Activated CD8-positive, alpha-beta memory T cell treated with anti-CD3 and anti-CD28 coated beads for 24 hours (primary cell): ENCODE measurements at regions not wholly inside any gene's neighbourhood (a gene's known extent, or its start where the extent isn't known, plus 50 kb on each side); places are given as distances from the start of the nearest gene placed in this dataset.

Experiments used
- DNase-seq: peaks from one replicate; pipeline ENCODE4 v3.0.0-alpha.2; 2020

GRCh38 chr22:27679693-27680488, 121.7 kb downstream of the MN1 start:
- DNase-seq, result no peak

- DNase-seq, result no peak
Measured at GRCh38 chr22:27680636-27681035, 120.9 kb downstream of the MN1 start.

DNA sequence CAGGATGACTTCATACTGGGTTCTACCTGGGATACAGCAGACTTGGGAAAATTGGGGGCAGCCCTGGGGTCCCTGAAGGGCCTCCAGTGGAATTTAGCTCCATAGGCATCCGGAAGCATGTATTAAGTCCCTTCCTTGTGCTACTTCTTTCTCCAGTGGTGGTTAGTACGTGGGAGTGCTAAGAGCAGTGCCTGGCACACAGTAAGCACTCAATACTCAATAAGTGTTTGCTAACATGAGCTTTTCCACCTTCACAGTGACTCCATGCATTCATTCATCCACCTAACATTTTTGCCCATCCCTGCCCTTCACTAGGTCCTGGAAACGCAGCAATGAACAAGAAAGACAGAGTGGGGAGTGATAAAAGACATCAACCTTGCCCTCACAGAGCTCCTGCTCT, 120.5 kb downstream of the MN1 start:
- no peak for DNase-seq

- DNase-seq, result no peak
Measured at GRCh38 chr22:27682437-27682836, 119.1 kb downstream of the MN1 start.

DNA sequence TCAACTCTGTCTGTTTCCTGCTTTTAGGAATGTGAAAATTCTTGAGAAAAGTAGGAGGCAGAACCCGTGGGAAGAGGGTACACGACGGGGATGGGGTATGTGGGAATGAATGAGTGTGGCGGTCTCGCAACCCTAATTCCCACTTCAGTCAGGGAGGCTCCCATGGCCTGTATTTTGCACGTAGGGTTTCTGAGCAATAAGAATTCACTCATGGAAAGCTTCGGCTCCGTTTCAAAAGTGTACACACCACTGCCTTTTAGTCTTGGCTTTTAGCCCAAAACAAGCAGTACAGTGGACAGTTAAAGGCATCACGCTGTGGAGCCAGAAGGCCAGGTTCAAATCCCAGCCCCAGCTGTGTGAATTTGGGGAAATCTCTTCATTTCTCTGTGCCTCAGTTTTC, 116.7 kb downstream of the MN1 start:
- DNase-seq, result no peak

DNA sequence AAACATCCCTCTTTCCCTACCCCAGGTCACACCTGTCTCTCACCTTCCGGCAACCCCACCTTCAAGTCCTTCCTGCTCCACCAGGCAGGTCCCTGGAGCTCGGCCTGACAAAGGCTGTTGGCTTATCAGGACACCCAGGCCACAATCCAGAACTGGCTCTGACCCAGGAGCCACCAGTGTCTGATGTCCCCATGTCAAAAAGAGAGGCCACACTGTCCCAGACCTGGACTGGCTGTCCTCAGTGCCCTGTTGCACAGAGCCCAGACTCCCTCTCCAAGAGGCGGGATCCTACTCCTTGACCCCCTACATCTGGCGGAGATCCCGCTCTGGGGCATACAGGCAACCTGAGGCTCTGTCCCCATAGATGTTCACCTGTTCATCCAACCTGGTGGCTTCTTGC, 116.0 kb downstream of the MN1 start:
- DNase-seq, result no peak

DNA sequence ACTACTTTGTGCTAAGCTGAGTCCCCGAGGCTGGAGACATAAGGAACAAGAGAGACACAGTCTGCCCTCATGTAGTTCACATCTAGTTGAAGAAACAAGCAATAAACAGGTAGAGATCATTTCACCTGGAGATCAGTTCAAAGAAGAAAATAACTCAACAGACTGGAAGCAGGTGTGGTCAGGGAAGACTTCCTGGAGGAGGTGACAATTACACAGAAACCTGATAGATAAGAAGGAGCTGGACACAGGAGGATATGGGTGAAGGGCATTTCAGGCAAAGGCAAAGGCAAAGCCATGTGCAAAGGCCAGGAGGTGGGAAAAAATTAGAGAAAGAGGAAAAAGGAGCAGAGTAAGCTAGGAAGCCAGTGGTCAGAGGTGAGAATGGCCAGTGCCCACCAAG, 115.6 kb downstream of the MN1 start:
- no peak for DNase-seq

GRCh38 chr22:27686534-27686933, 115.0 kb downstream of the MN1 start:
- DNase-seq, result no peak

DNA sequence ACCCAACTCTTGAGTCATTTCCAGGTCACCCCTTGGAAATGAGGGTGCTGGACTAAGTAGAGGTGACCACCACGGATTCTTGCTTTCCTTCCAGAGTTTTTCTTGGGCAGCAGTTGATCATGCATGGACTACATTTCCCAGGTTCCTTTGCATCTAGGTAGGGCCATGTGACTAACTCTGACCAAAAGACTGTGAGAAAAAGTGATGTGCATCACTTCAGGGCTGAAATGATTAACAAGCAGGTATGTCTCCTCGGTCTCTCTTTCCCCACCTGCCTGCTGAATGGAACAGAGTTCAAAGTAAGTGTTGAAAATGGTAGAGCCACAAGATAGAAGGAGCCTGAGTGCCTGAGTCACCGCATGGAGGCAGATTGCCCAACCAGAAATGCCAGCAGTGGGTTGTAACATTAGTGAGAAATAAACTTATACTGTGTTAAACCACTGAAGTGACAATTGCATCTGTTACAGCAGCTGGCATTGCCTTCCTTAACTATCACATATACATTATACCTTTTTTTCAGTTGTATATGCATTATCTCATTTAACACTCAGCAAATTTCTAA, 113.5 kb downstream of the MN1 start:
- no peak for DNase-seq

- no peak for DNase-seq
Measured at GRCh38 chr22:27689664-27690063, 111.9 kb downstream of the MN1 start.

GRCh38 chr22:27690599-27690998, 111.0 kb downstream of the MN1 start:
- no peak for DNase-seq

GRCh38 chr22:27692243-27692642, 109.3 kb downstream of the MN1 start:
- DNase-seq, result no peak

DNA sequence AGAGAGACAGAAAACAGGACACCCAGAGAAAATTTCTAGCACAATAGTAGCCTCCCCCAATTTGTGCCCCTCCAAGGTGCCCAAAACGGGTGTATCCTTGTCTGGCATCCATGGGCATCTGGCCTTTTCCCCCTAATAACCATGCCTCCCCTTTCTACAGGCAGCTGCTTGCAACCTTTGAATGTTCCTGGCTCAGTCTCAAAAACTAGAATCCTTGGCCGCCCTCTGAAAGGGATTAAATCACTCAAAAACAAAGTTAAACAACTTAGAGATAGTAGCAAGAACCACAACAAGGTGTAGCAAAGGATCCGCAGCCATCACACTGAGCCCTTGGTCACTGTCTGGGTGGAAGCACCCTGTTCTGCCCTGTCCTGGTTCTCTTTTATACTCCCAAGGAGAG, 105.6 kb downstream of the MN1 start:
- no peak for DNase-seq

GRCh38 chr22:27697888-27698287, 103.7 kb downstream of the MN1 start:
- no peak for DNase-seq
